WERI-Rb-1 (cell line): ENCODE measurements at regions not wholly inside any gene's neighbourhood (a gene's known extent, or its start where the extent isn't known, plus 50 kb on each side); places are given as distances from the start of the nearest gene placed in this dataset.

Source experiments
- DNase-seq: peaks from one replicate; pipeline ENCODE4 v3.0.0-alpha.2; 2020
- H3K27ac ChIP-seq: fragments of 250-450 bp; sonication (Bioruptor Pico); 2 replicates; pipeline ENCODE4 v1.5.1; 2020; ENCODE audit warnings: mild to moderate bottlenecking, moderate library complexity
- H3K27me3 ChIP-seq: fragments of 250-450 bp; sonication (Bioruptor Pico); 2 replicates; pipeline ENCODE4 v1.5.1; 2021; ENCODE audit warnings: mild to moderate bottlenecking, low read depth, moderate library complexity; ENCODE audit not compliant: insufficient read depth, severe bottlenecking
- H3K36me3 ChIP-seq: fragments of 250-450 bp; sonication (Bioruptor Pico); 2 replicates; pipeline ENCODE4 v1.5.1; 2020; ENCODE audit warnings: mild to moderate bottlenecking, moderate library complexity
- H3K4me3 ChIP-seq: 2 replicates; pipeline ENCODE4 v1.5.1; 2011; ENCODE audit warnings: low read depth, mild to moderate bottlenecking, control low read depth, low read length
- H3K9me3 ChIP-seq: fragments of 250-450 bp; sonication (Bioruptor Pico); 2 replicates; pipeline ENCODE4 v1.5.1; 2021; ENCODE audit warnings: mild to moderate bottlenecking, moderate library complexity; ENCODE audit not compliant: severe bottlenecking
- TF ChIP-seq, protein P1 (sequence below): IDR thresholded peaks from 2 replicates; pipeline ENCODE4 v1.5.1; 2011; ENCODE audit warnings: low read depth, mild to moderate bottlenecking, control low read depth, inconsistent platforms, low read length

DNA sequence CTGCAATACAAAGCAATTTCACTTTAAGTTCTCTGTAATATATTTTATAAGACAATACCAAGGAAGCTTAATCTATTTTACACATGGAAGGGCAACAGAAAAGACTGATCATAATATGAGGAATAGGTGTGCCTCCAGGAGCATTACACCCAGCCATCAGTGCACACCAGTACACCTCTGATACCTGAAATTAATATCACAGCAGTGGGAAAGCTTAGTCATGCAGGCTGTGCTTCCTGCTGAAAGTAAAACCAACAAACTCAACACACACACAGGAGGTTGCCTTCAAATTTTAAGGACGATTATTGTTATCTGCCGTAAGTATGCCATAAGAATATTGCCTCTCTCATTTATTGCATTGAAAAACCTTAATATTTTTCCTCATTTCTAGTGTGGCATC lies 1119.1 kb upstream of the TENM4 start:
- Histone ChIP-seq H3K27ac (no peak overlapping the region), H3K9me3 (no peaks in the 10 kb centered on the region), H3K4me3 (no peak overlapping the region), H3K36me3 (no peaks in the 10 kb centered on the region), H3K27me3 (peaks cover 4% of the 10 kb centered on the region)
- TF ChIP-seq, protein P1, sequence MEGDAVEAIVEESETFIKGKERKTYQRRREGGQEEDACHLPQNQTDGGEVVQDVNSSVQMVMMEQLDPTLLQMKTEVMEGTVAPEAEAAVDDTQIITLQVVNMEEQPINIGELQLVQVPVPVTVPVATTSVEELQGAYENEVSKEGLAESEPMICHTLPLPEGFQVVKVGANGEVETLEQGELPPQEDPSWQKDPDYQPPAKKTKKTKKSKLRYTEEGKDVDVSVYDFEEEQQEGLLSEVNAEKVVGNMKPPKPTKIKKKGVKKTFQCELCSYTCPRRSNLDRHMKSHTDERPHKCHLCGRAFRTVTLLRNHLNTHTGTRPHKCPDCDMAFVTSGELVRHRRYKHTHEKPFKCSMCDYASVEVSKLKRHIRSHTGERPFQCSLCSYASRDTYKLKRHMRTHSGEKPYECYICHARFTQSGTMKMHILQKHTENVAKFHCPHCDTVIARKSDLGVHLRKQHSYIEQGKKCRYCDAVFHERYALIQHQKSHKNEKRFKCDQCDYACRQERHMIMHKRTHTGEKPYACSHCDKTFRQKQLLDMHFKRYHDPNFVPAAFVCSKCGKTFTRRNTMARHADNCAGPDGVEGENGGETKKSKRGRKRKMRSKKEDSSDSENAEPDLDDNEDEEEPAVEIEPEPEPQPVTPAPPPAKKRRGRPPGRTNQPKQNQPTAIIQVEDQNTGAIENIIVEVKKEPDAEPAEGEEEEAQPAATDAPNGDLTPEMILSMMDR: no peak
- DNase-seq: no peak

DNA sequence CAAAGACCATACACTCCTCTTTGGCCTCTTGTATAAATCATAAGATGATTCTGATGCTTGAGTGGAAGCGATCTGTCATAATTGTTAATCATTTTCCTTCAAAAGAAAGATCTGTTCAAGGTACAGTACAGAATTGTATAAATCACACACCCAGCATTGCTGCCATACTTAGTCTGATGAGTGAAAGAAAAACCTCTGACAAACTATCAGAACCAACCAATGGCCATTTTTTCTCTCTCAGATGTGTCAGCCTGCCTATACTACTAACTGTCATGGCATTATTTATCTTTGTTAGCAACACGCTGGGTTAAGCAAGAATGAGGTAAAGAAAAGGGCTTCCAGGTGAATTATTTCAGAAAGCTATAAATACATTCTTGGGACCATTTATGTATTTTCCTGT lies 1112.7 kb upstream of the TENM4 start:
- no peaks in the 10 kb centered on the region for H3K36me3 ChIP-seq
- no peaks in the 10 kb centered on the region for H3K9me3 ChIP-seq
- no peak for DNase-seq
- H3K27me3 ChIP-seq: peaks cover 12% of the 10 kb centered on the region
- TF ChIP-seq, protein P1: no peak
- H3K27ac ChIP-seq: no peak overlapping the region
- no peak overlapping the region for H3K4me3 ChIP-seq

DNA sequence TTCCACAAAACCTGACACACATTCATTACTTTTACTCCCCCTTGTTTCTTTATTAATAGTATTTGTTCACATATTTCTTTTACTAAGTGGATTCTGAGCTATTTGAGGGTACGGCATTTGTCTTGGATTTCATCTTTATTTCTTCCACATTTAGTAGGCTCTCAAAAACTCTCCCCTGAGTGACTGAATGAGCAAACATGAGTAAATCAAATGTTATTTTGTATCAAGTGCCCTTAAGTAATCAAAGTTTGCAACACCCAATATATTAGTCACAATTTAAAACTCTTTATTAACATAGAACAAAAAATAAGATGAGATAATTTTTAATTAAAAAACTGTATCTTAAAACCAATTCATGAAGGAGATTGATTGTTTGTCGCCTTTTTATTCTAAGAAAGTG lies 1101.9 kb upstream of the TENM4 start:
- Histone ChIP-seq H3K27ac (no peak overlapping the region), H3K27me3 (peaks cover 25% of the 10 kb centered on the region), H3K4me3 (no peak overlapping the region), H3K36me3 (no peaks in the 10 kb centered on the region), H3K9me3 (no peaks in the 10 kb centered on the region)
- no peak for DNase-seq
- TF ChIP-seq, protein P1: no peak

- H3K9me3 ChIP-seq: peaks cover 2% of the 10 kb centered on the region
- H3K4me3 ChIP-seq: no peak overlapping the region
- no peak for DNase-seq
- TF ChIP-seq, protein P1: no peak
- H3K27ac ChIP-seq: no peak overlapping the region
- H3K27me3 ChIP-seq: peaks cover 17% of the 10 kb centered on the region
- no peaks in the 10 kb centered on the region for H3K36me3 ChIP-seq
These were observed 1097.2 kb upstream of the TENM4 start for GRCh38 chr11:80538040-80538439.

GRCh38 chr11:80533463-80533862 lies 1092.6 kb upstream of the TENM4 start:
- no peak overlapping the region for H3K27ac ChIP-seq
- peaks cover 7% of the 10 kb centered on the region for H3K9me3 ChIP-seq
- no peak overlapping the region for H3K4me3 ChIP-seq
- no peak for DNase-seq
- peaks cover 9% of the 10 kb centered on the region for H3K27me3 ChIP-seq
- TF ChIP-seq, protein P1: no peak
- no peaks in the 10 kb centered on the region for H3K36me3 ChIP-seq

GRCh38 chr11:80532633-80533232 lies 1091.9 kb upstream of the TENM4 start:
- TF ChIP-seq, protein P1: no peak
- peaks cover 5% of the 10 kb centered on the region for H3K27me3 ChIP-seq
- no peak for DNase-seq
- H3K27ac ChIP-seq: no peak overlapping the region
- no peak overlapping the region for H3K4me3 ChIP-seq
- peaks cover 7% of the 10 kb centered on the region for H3K9me3 ChIP-seq
- no peaks in the 10 kb centered on the region for H3K36me3 ChIP-seq
